Immature natural killer cell (primary cell): ENCODE measurements at regions not wholly inside any gene's neighbourhood (a gene's known extent, or its start where the extent isn't known, plus 50 kb on each side); places are given as distances from the start of the nearest gene placed in this dataset.

Experiments
- DNase-seq, 3 donors: peaks; one replicate each; pipeline ENCODE4 v3.0.0; 2022; ENCODE audit warnings: mixed read lengths in 1 of 3
- H3K27ac Mint-ChIP-seq, 6 donors: one replicate each; pipeline ENCODE4 v1.8.0; 2020; ENCODE audit warnings: mixed read lengths in 6 of 6, mild to moderate bottlenecking in 5 of 6, inconsistent platforms in 4 of 6, moderate library complexity in 3 of 6
- H3K27me3 Mint-ChIP-seq, 3 donors: one replicate each; pipeline ENCODE4 v1.8.0; 2020 to 2021; ENCODE audit warnings: low read depth in 3 of 3, mild to moderate bottlenecking in 3 of 3, mixed read lengths in 3 of 3, moderate library complexity in 3 of 3, inconsistent platforms in 1 of 3
- H3K36me3 Mint-ChIP-seq, 3 donors: one replicate each; pipeline ENCODE4 v1.8.0; 2020; ENCODE audit warnings: mixed read lengths in 3 of 3, inconsistent platforms in 2 of 3, mild to moderate bottlenecking in 2 of 3
- H3K4me1 Mint-ChIP-seq, 2 donors: one replicate each; pipeline ENCODE4 v1.8.0; 2020; ENCODE audit warnings: inconsistent platforms in 2 of 2, mild to moderate bottlenecking in 2 of 2, mixed read lengths in 2 of 2, moderate library complexity in 1 of 2
- H3K4me3 Mint-ChIP-seq, 5 donors: one replicate each; pipeline ENCODE4 v1.8.0; 2020; ENCODE audit warnings: mild to moderate bottlenecking in 5 of 5, mixed read lengths in 5 of 5, inconsistent platforms in 3 of 5, moderate library complexity in 3 of 5
- H3K9me3 Mint-ChIP-seq, 6 donors: one replicate each; pipeline ENCODE4 v1.8.0; 2020; ENCODE audit warnings: mild to moderate bottlenecking in 6 of 6, mixed read lengths in 6 of 6, inconsistent platforms in 4 of 6, moderate library complexity in 3 of 6

- Mint-ChIP-seq H3K4me3 (no peak overlapping the region), H3K27ac (no peak overlapping the region), H3K4me1 (no peaks in the 10 kb centered on the region), H3K36me3 (no peaks in the 10 kb centered on the region), H3K9me3 (peaks cover 0 to 1% (median 0%) of the 10 kb centered on the region in 6 donors), H3K27me3 (peaks cover 0 to 6% (median 2%) of the 10 kb centered on the region in 3 donors)
- DNase-seq, result no peak
Measured at GRCh38 chr21:25402134-25402961, 204.9 kb downstream of the MRPL39 start.

GRCh38 chr21:25400427-25400826 is 206.9 kb downstream of the MRPL39 start:
- Mint-ChIP-seq H3K36me3 (no peaks in the 10 kb centered on the region), H3K27ac (no peak overlapping the region), H3K27me3 (peaks cover 0 to 6% (median 2%) of the 10 kb centered on the region in 3 donors), H3K4me1 (peaks cover 0 to 2% of the 10 kb centered on the region in 2 donors), H3K9me3 (peaks cover 0 to 1% (median 0%) of the 10 kb centered on the region in 6 donors), H3K4me3 (no peak overlapping the region)
- no peak for DNase-seq

- Mint-ChIP-seq H3K27me3 (peaks cover 0 to 4% (median 2%) of the 10 kb centered on the region in 3 donors), H3K9me3 (no peaks in the 10 kb centered on the region), H3K36me3 (no peaks in the 10 kb centered on the region), H3K4me3 (no peak overlapping the region), H3K27ac (no peak overlapping the region), H3K4me1 (peaks cover 0 to 2% of the 10 kb centered on the region in 2 donors)
- DNase-seq, result no peak
Measured at GRCh38 chr21:25398630-25399029, 208.7 kb downstream of the MRPL39 start.

- Mint-ChIP-seq H3K27ac (no peak overlapping the region), H3K4me3 (no peak overlapping the region), H3K9me3 (no peaks in the 10 kb centered on the region), H3K36me3 (no peaks in the 10 kb centered on the region), H3K4me1 (peaks cover 0 to 2% of the 10 kb centered on the region in 2 donors), H3K27me3 (peaks cover 0 to 4% (median 0%) of the 10 kb centered on the region in 3 donors)
- no peak for DNase-seq
Measured at GRCh38 chr21:25396135-25396711, 211.1 kb downstream of the MRPL39 start.

GRCh38 chr21:25391777-25392176 is 215.5 kb downstream of the MRPL39 start:
- no peaks in the 10 kb centered on the region for H3K9me3 Mint-ChIP-seq
- no peak overlapping the region for H3K4me3 Mint-ChIP-seq
- no peaks in the 10 kb centered on the region for H3K36me3 Mint-ChIP-seq
- DNase-seq, result no peak
- H3K4me1 Mint-ChIP-seq, result peaks cover 0 to 2% of the 10 kb centered on the region in 2 donors
- peaks cover 0 to 7% (median 4%) of the 10 kb centered on the region in 3 donors for H3K27me3 Mint-ChIP-seq
- H3K27ac Mint-ChIP-seq, result no peak overlapping the region

GRCh38 chr21:25390701-25391100 is 216.6 kb downstream of the MRPL39 start:
- peaks cover 0 to 8% (median 4%) of the 10 kb centered on the region in 3 donors for H3K27me3 Mint-ChIP-seq
- no peak for DNase-seq
- H3K4me3 Mint-ChIP-seq, result no peak overlapping the region
- H3K27ac Mint-ChIP-seq, result no peak overlapping the region
- no peaks in the 10 kb centered on the region for H3K4me1 Mint-ChIP-seq
- no peaks in the 10 kb centered on the region for H3K9me3 Mint-ChIP-seq
- no peaks in the 10 kb centered on the region for H3K36me3 Mint-ChIP-seq

- Mint-ChIP-seq H3K27me3 (peaks cover 0 to 8% (median 4%) of the 10 kb centered on the region in 3 donors), H3K9me3 (no peaks in the 10 kb centered on the region), H3K36me3 (no peaks in the 10 kb centered on the region), H3K27ac (no peak overlapping the region), H3K4me3 (no peak overlapping the region), H3K4me1 (no peaks in the 10 kb centered on the region)
- DNase-seq, result no peak
Measured at GRCh38 chr21:25387665-25388064, 219.6 kb downstream of the MRPL39 start.

- no peak overlapping the region for H3K4me3 Mint-ChIP-seq
Measured at GRCh38 chr21:25385911-25386474, 221.3 kb downstream of the MRPL39 start.

GRCh38 chr21:25385341-25385740 is 221.9 kb downstream of the MRPL39 start:
- H3K4me3 Mint-ChIP-seq, result no peak overlapping the region
- no peak for DNase-seq
- no peak overlapping the region for H3K27ac Mint-ChIP-seq
- no peaks in the 10 kb centered on the region for H3K36me3 Mint-ChIP-seq
- H3K9me3 Mint-ChIP-seq, result no peaks in the 10 kb centered on the region
- peaks cover 0 to 6% (median 0%) of the 10 kb centered on the region in 3 donors for H3K27me3 Mint-ChIP-seq
- no peaks in the 10 kb centered on the region for H3K4me1 Mint-ChIP-seq

More at GRCh38 chr21:25385911-25386474, 221.3 kb downstream of the MRPL39 start:
- Mint-ChIP-seq H3K27ac (no peak overlapping the region), H3K36me3 (no peaks in the 10 kb centered on the region), H3K9me3 (no peaks in the 10 kb centered on the region), H3K4me1 (no peaks in the 10 kb centered on the region), H3K27me3 (peaks cover 0 to 6% (median 4%) of the 10 kb centered on the region in 3 donors)
- peak in 2 of 3 donors; percentile 8 to 27 for DNase-seq

- Mint-ChIP-seq H3K27me3 (peaks cover 0 to 6% (median 2%) of the 10 kb centered on the region in 3 donors), H3K4me1 (no peaks in the 10 kb centered on the region), H3K27ac (no peak overlapping the region), H3K9me3 (no peaks in the 10 kb centered on the region), H3K4me3 (no peak overlapping the region), H3K36me3 (no peaks in the 10 kb centered on the region)
- DNase-seq, result no peak
Measured at GRCh38 chr21:25384782-25385181, 222.5 kb downstream of the MRPL39 start.

- no peaks in the 10 kb centered on the region for H3K4me1 Mint-ChIP-seq
- H3K27ac Mint-ChIP-seq, result no peak overlapping the region
- H3K4me3 Mint-ChIP-seq, result no peak overlapping the region
- no peak for DNase-seq
- no peaks in the 10 kb centered on the region for H3K9me3 Mint-ChIP-seq
- peaks cover 0 to 6% (median 3%) of the 10 kb centered on the region in 3 donors for H3K27me3 Mint-ChIP-seq
- H3K36me3 Mint-ChIP-seq, result no peaks in the 10 kb centered on the region
Measured at GRCh38 chr21:25383545-25383944, 223.7 kb downstream of the MRPL39 start.

- no peaks in the 10 kb centered on the region for H3K36me3 Mint-ChIP-seq
- no peak for DNase-seq
- no peaks in the 10 kb centered on the region for H3K4me1 Mint-ChIP-seq
- H3K27me3 Mint-ChIP-seq, result peaks cover 1 to 3% (median 3%) of the 10 kb centered on the region in 3 donors
- no peak overlapping the region for H3K4me3 Mint-ChIP-seq
- peaks cover 0 to 2% (median 0%) of the 10 kb centered on the region in 6 donors for H3K9me3 Mint-ChIP-seq
- no peak overlapping the region for H3K27ac Mint-ChIP-seq
Measured at GRCh38 chr21:25381936-25382452, 225.3 kb downstream of the MRPL39 start.

- Mint-ChIP-seq H3K9me3 (peaks cover 0 to 3% (median 0%) of the 10 kb centered on the region in 6 donors), H3K36me3 (no peaks in the 10 kb centered on the region), H3K27ac (no peak overlapping the region), H3K27me3 (peaks cover 0 to 5% (median 3%) of the 10 kb centered on the region in 3 donors), H3K4me1 (no peaks in the 10 kb centered on the region), H3K4me3 (no peak overlapping the region)
- no peak for DNase-seq
Measured at GRCh38 chr21:25375675-25376074, 231.6 kb downstream of the MRPL39 start.
